Mesendoderm (in vitro differentiated cells): ENCODE measurements at regions not wholly inside any gene's neighbourhood (a gene's known extent, or its start where the extent isn't known, plus 50 kb on each side); places are given as distances from the start of the nearest gene placed in this dataset.

Source experiments
- DNase-seq: peaks from one replicate; pipeline ENCODE4 v3.0.0; 2013
- H2AK5ac ChIP-seq: 2 replicates; pipeline ENCODE4 v1.6.1; 2013; ENCODE audit warnings: low read length, inconsistent platforms
- H2BK120ac ChIP-seq: 2 replicates; pipeline ENCODE4 v1.6.1; 2013; ENCODE audit warnings: low read depth, mild to moderate bottlenecking, low read length, moderate library complexity, mixed read lengths
- H2BK15ac ChIP-seq: replicated peaks from 2 replicates; pipeline ENCODE4 v1.6.1; 2013; ENCODE audit warnings: low read depth, mild to moderate bottlenecking, moderate library complexity
- H2BK5ac ChIP-seq: 2 replicates; pipeline ENCODE4 v1.6.1; 2013; ENCODE audit warnings: low read length, inconsistent platforms
- H3K18ac ChIP-seq: 2 replicates; pipeline ENCODE4 v1.6.1; 2013; ENCODE audit warnings: mild to moderate bottlenecking, low read length, mixed read lengths
- H3K23ac ChIP-seq: one replicate; pipeline ENCODE4 v1.6.1; 2013; ENCODE audit warnings: low read length
- H3K27ac ChIP-seq: 2 replicates; pipeline ENCODE4 v1.5.1; 2013; ENCODE audit warnings: low read depth, mild to moderate bottlenecking, inconsistent platforms, low read length, moderate library complexity
- H3K27me3 ChIP-seq: 2 replicates; pipeline ENCODE4 v1.6.1; 2013; ENCODE audit warnings: low read length, control low read depth, mild to moderate bottlenecking, inconsistent platforms; ENCODE audit not compliant: insufficient read depth, poor library complexity
- H3K36me3 ChIP-seq: 2 replicates; pipeline ENCODE4 v1.6.1; 2013; ENCODE audit warnings: low read length, inconsistent platforms; ENCODE audit not compliant: control insufficient read depth, insufficient read depth
- H3K4ac ChIP-seq: one replicate; pipeline ENCODE4 v1.6.1; 2013; ENCODE audit warnings: low read depth, mild to moderate bottlenecking, low read length, moderate library complexity
- H3K4me1 ChIP-seq: 2 replicates; pipeline ENCODE4 v1.6.1; 2013; ENCODE audit warnings: low read depth, low read length, inconsistent platforms; ENCODE audit not compliant: control insufficient read depth
- H3K4me2 ChIP-seq: 2 replicates; pipeline ENCODE4 v1.6.1; 2013; ENCODE audit warnings: low read length
- H3K4me3 ChIP-seq: 2 replicates; pipeline ENCODE4 v1.5.1; 2013; ENCODE audit warnings: mild to moderate bottlenecking, low read length
- H3K56ac ChIP-seq: one replicate; pipeline ENCODE4 v1.6.1; 2013; ENCODE audit warnings: low read length
- H3K79me1 ChIP-seq: 2 replicates; pipeline ENCODE4 v1.6.1; 2013; ENCODE audit warnings: low read length, inconsistent platforms
- H3K79me2 ChIP-seq: 2 replicates; pipeline ENCODE4 v1.6.1; 2013; ENCODE audit warnings: mild to moderate bottlenecking, low read length; ENCODE audit not compliant: control insufficient read depth, insufficient read depth
- H3K9ac ChIP-seq: 2 replicates; pipeline ENCODE4 v1.6.1; 2013; ENCODE audit warnings: low read length, inconsistent platforms
- H4K5ac ChIP-seq: one replicate; pipeline ENCODE4 v1.6.1; 2013; ENCODE audit warnings: low read length
- H4K8ac ChIP-seq: one replicate; pipeline ENCODE4 v1.6.1; 2013; ENCODE audit warnings: low read depth, mild to moderate bottlenecking, control low read depth, low read length, moderate library complexity
- WGBS: extraction: QIAGEN DNeasy Blood & Tissue Kit; methylation state at CpG from one replicate; pipeline ENCODE4 v1.1.7; 2013; ENCODE audit warnings: low lambda C conversion rate, missing lambda C conversion rate; ENCODE audit not compliant: insufficient coverage; ENCODE audit errors: extremely low coverage; 5-methylcytosine and 5-hydroxymethylcytosine counted together

DNA sequence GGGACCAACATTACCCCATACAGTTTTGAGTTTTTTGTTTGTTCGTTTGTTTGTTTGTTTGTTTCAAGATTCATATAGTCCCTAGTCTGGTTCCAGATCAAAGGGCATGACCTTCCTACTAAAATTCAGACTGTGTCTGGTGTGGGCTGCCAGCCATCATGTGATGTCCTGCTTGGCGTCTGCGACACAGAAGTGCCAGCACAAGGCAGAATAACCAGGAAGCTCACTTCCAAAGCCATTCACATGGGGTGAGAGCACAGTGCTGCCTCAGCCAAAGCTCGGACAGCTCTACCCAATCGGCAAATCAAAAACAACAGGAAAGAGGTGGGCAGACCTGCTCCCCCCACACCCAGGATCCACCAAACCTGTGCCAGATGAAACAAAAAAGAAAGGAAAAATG, 142.6 kb upstream of the THBS1 start:
- Histone ChIP-seq H2BK15ac (no peak overlapping the region), H3K18ac (no peak overlapping the region), H3K27me3 (no peaks in the 10 kb centered on the region), H4K5ac (no peak overlapping the region), H2BK120ac (no peak overlapping the region), H2AK5ac (no peak overlapping the region), H3K4me1 (no peaks in the 10 kb centered on the region), H3K27ac (no peak overlapping the region), H2BK5ac (no peak overlapping the region), H3K23ac (no peak overlapping the region), H3K4ac (no peak overlapping the region), H3K79me2 (no peaks in the 10 kb centered on the region), H3K4me2 (no peak overlapping the region), H3K4me3 (no peak overlapping the region), H3K36me3 (no peaks in the 10 kb centered on the region), H4K8ac (no peak overlapping the region), H3K9ac (no peak overlapping the region), H3K56ac (no peak overlapping the region), H3K79me1 (no peaks in the 10 kb centered on the region)
- WGBS = no CpG with 5 or more reads among the region's 5 CpGs
- DNase-seq = no peak

- no peaks in the 10 kb centered on the region for H3K27me3 ChIP-seq
- H2AK5ac ChIP-seq = no peak overlapping the region
- H3K4me2 ChIP-seq = no peak overlapping the region
- no peaks in the 10 kb centered on the region for H3K79me1 ChIP-seq
- H2BK5ac ChIP-seq = no peak overlapping the region
- H3K79me2 ChIP-seq = no peaks in the 10 kb centered on the region
- no peaks in the 10 kb centered on the region for H3K4me1 ChIP-seq
- no peak overlapping the region for H3K23ac ChIP-seq
- no peak overlapping the region for H3K4me3 ChIP-seq
- H2BK120ac ChIP-seq = no peak overlapping the region
- no CpG with 5 or more reads among the region's 9 CpGs for WGBS
- peak; percentile 44 for DNase-seq
- no peak overlapping the region for H2BK15ac ChIP-seq
- H4K5ac ChIP-seq = no peak overlapping the region
- no peak overlapping the region for H3K56ac ChIP-seq
- no peak overlapping the region for H3K18ac ChIP-seq
- no peak overlapping the region for H3K9ac ChIP-seq
- H3K4ac ChIP-seq = no peak overlapping the region
- H4K8ac ChIP-seq = no peak overlapping the region
- no peaks in the 10 kb centered on the region for H3K36me3 ChIP-seq
- H3K27ac ChIP-seq = no peak overlapping the region
These were observed 141.9 kb upstream of the THBS1 start for GRCh38 chr15:39438799-39439592.

DNA sequence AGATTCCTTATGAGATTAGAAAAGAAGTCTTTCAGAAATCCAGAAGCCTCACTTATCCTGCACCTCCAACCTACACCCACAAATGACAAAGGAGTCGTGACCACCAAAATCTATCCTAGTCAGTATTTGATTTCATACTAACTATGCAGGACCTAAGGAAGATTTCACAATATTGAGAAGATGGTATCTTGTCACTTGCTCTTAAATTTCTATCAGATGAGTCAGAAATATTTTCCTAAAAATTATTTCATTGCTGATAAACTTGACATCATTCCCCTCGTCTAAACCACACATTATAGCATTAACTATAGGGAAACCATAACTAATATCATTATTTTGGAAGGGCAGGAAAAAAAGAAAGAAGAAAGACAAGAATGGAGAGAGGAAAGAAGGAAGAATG, 138.0 kb upstream of the THBS1 start:
- Histone ChIP-seq H2BK5ac (no peak overlapping the region), H3K27me3 (no peaks in the 10 kb centered on the region), H3K9ac (no peak overlapping the region), H2BK120ac (no peak overlapping the region), H3K36me3 (no peaks in the 10 kb centered on the region), H3K27ac (no peak overlapping the region), H4K5ac (no peak overlapping the region), H3K79me2 (no peaks in the 10 kb centered on the region), H2BK15ac (no peak overlapping the region), H3K4me2 (no peak overlapping the region), H3K56ac (no peak overlapping the region), H4K8ac (no peak overlapping the region), H3K4me1 (no peaks in the 10 kb centered on the region), H3K18ac (no peak overlapping the region), H3K4ac (no peak overlapping the region), H3K4me3 (no peak overlapping the region), H2AK5ac (no peak overlapping the region), H3K23ac (no peak overlapping the region), H3K79me1 (no peaks in the 10 kb centered on the region)
- DNase-seq = no peak
- WGBS = 100% methylated on average over 1 of the region's 2 CpGs

DNA sequence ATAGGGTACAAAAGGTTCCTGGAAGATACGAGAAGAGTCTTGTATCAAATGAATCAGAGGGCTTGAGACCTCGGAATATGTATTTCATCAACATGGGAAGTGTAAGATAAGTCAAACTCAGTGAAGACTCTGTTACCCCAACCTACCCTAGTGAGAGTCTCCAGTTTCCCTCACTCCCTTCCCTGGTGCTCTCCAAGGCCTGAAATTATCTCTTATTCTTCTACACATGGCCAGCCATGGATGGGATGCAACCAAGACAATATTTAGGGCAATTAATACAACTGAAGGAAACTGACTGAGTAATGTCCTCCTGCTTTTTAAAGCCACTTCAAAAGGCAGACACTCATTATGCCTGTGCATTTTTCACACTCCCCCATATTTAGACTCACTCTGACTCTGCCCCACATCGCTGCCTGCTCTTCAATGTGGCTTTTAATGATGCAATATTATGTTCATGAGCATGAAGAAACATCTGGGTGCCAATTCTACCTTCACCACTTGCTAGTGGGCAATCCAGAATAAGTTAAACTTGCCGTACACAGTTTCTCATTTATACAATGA, 137.1 kb upstream of the THBS1 start:
- no peaks in the 10 kb centered on the region for H3K36me3 ChIP-seq
- H3K79me2 ChIP-seq = no peaks in the 10 kb centered on the region
- H3K4me3 ChIP-seq = no peak overlapping the region
- DNase-seq = no peak
- H2BK5ac ChIP-seq = no peak overlapping the region
- no peak overlapping the region for H4K8ac ChIP-seq
- no peak overlapping the region for H3K4me2 ChIP-seq
- H2BK120ac ChIP-seq = no peak overlapping the region
- no CpG with 5 or more reads among the region's 4 CpGs for WGBS
- H2AK5ac ChIP-seq = no peak overlapping the region
- no peak overlapping the region for H2BK15ac ChIP-seq
- H4K5ac ChIP-seq = no peak overlapping the region
- H3K18ac ChIP-seq = no peak overlapping the region
- H3K79me1 ChIP-seq = no peaks in the 10 kb centered on the region
- no peak overlapping the region for H3K9ac ChIP-seq
- H3K27ac ChIP-seq = no peak overlapping the region
- H3K4me1 ChIP-seq = no peaks in the 10 kb centered on the region
- H3K56ac ChIP-seq = no peak overlapping the region
- no peaks in the 10 kb centered on the region for H3K27me3 ChIP-seq
- no peak overlapping the region for H3K23ac ChIP-seq
- H3K4ac ChIP-seq = no peak overlapping the region

GRCh38 chr15:39444735-39445470, 136.0 kb upstream of the THBS1 start:
- no peak overlapping the region for H2BK5ac ChIP-seq
- H3K36me3 ChIP-seq = no peaks in the 10 kb centered on the region
- no peak overlapping the region for H2AK5ac ChIP-seq
- H3K23ac ChIP-seq = no peak overlapping the region
- H3K18ac ChIP-seq = no peak overlapping the region
- no peaks in the 10 kb centered on the region for H3K27me3 ChIP-seq
- no peak overlapping the region for H2BK120ac ChIP-seq
- H3K9ac ChIP-seq = no peak overlapping the region
- H3K56ac ChIP-seq = no peak overlapping the region
- H3K4me3 ChIP-seq = no peak overlapping the region
- no peak overlapping the region for H4K5ac ChIP-seq
- H3K4ac ChIP-seq = no peak overlapping the region
- no peak overlapping the region for H2BK15ac ChIP-seq
- H3K79me1 ChIP-seq = no peaks in the 10 kb centered on the region
- WGBS = no CpG with 5 or more reads among the region's 11 CpGs
- no peak overlapping the region for H3K4me2 ChIP-seq
- H3K4me1 ChIP-seq = no peaks in the 10 kb centered on the region
- DNase-seq = peak; percentile 46
- no peaks in the 10 kb centered on the region for H3K79me2 ChIP-seq
- no peak overlapping the region for H3K27ac ChIP-seq
- no peak overlapping the region for H4K8ac ChIP-seq
